Left colon (tissue), 2 donors: ENCODE measurements at regions not wholly inside any gene's neighbourhood (a gene's known extent, or its start where the extent isn't known, plus 50 kb on each side); places are given as distances from the start of the nearest gene placed in this dataset.

ENCODE experiments used
- ATAC-seq: fragments of 200-7000 bp; cut with Tn5 transposase; one replicate; pipeline ENCODE4 v1.9.1; 2020; ENCODE audit warnings: mild to moderate bottlenecking, moderate library complexity
- DNase-seq, 2 donors: peaks; one replicate each; pipeline ENCODE4 v3.0.0-alpha.2; 2020
- intact Hi-C, 2 donors: fragments of 100-400 bp; cut with DNase I in 1 of 2; cut with micrococcal nuclease in 1 of 2; formaldehyde crosslinking; loops; one replicate each; pipeline versions ENCODE4 v1.11.2 to v1.14.0; 2022; cut with DNase I, micrococcal nuclease
- donor health status: DM: no; HTN: no; CAD: no.
- donor health status: DM: yes; HTN: yes; CAD: no.

- no peak for ATAC-seq
- DNase-seq: no peak
- intact Hi-C loops: loop anchor here in 1 of 2 donors (10.0 kb wide), 1 partner anchor 191 kb away; the partner anchor contains the start of genes DOCK4 and ZNF277
Observed at GRCh38 chr7:112395411-112395810, 54.8 kb upstream of the IFRD1 start.

- intact Hi-C loops: loop anchor here in 1 of 2 donors (10.0 kb wide), 1 partner anchor 191 kb away; the partner anchor contains the start of genes DOCK4 and ZNF277
- ATAC-seq (no peak), DNase-seq (no peak)
Observed at GRCh38 chr7:112395893-112396292, 54.4 kb upstream of the IFRD1 start.

- DNase-seq (no peak), ATAC-seq (no peak)
- intact Hi-C loops: loop anchor here in 1 of 2 donors (10.0 kb wide), 1 partner anchor 194 kb away; the partner anchor contains the start of genes DOCK4 and ZNF277
Observed at GRCh38 chr7:112398534-112398933, 51.7 kb upstream of the IFRD1 start.

- no peak for DNase-seq
- ATAC-seq: no peak
- intact Hi-C loops: loop anchor here in 1 of 2 donors (10.0 kb wide), 1 partner anchor 195 kb away; the partner anchor contains the start of genes DOCK4 and ZNF277
Observed at GRCh38 chr7:112399501-112399900, 50.8 kb upstream of the IFRD1 start.

GRCh38 chr7:112400141-112400540, 50.1 kb upstream of the IFRD1 start:
- intact Hi-C loops: no loop called here
- ATAC-seq: no peak
- DNase-seq: no peak
